Colonic mucosa (tissue), 4 donors: ENCODE measurements at regions not wholly inside any gene's neighbourhood (a gene's known extent, or its start where the extent isn't known, plus 50 kb on each side); places are given as distances from the start of the nearest gene placed in this dataset.

ENCODE experiments used
- DNase-seq: peaks from one replicate; pipeline ENCODE4 v3.0.0-alpha.2; 2020
- H3K27ac ChIP-seq: fragments of 200-600 bp; one replicate; pipeline ENCODE4 v1.8.0; 2021
- H3K27me3 ChIP-seq: fragments of 200-600 bp; one replicate; pipeline ENCODE4 v1.8.0; 2021
- H3K36me3 ChIP-seq: fragments of 200-600 bp; one replicate; pipeline ENCODE4 v1.8.0; 2021
- H3K4me1 ChIP-seq: fragments of 200-600 bp; one replicate; pipeline ENCODE4 v1.8.0; 2021; ENCODE audit warnings: mild to moderate bottlenecking
- H3K4me3 ChIP-seq: fragments of 200-600 bp; one replicate; pipeline ENCODE4 v1.8.0; 2021
- H3K9ac ChIP-seq, 2 donors: one replicate each; pipeline ENCODE4 v1.7.0; 2013; ENCODE audit warnings: control low read depth in 2 of 2, low read depth in 2 of 2, low read length in 2 of 2
- H3K9me3 ChIP-seq: fragments of 200-600 bp; one replicate; pipeline ENCODE4 v1.8.0; 2021
- intact Hi-C: fragments of 100-400 bp; cut with DNase I; formaldehyde crosslinking; loops from one replicate; pipeline ENCODE4 v1.14.1; 2022
- TF ChIP-seq, protein P1 (sequence below): fragments of 200-600 bp; IDR thresholded peaks from one replicate; pipeline ENCODE4 v1.8.0; 2022; ENCODE audit warnings: antibody characterized with exemption, mild to moderate bottlenecking
- donor health status: healthy.
- donor health status: DM: no; HTN: no; CAD: no.
- donor health status: DM: no; HTN: no; CAD: no.

DNA sequence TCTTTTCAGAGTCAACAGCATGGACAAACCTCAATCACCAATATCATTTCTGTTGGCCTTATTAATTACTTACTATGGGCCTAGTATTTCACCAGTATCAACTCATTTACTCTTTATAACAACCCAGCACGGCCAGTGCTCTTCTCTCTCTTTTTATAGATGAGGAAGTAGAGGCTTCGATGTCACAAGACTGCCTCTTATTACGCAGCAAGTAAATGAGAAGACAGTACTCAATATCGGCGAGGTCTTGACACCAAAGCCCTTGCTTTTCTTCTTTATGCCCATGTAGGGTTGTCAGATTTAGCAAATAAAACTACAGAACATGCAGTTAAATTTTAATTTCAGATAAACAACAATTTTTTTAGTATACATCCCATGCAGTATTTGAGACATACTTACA lies 99.0 kb upstream of the KCNMB2 start:
- intact Hi-C loops: no loop called here
- H3K9me3 ChIP-seq: no peaks in the 10 kb centered on the region
- H3K36me3 ChIP-seq: no peaks in the 10 kb centered on the region
- no peak for DNase-seq
- no peak overlapping the region for H3K27ac ChIP-seq
- no peaks in the 10 kb centered on the region for H3K4me1 ChIP-seq
- TF ChIP-seq, protein P1, sequence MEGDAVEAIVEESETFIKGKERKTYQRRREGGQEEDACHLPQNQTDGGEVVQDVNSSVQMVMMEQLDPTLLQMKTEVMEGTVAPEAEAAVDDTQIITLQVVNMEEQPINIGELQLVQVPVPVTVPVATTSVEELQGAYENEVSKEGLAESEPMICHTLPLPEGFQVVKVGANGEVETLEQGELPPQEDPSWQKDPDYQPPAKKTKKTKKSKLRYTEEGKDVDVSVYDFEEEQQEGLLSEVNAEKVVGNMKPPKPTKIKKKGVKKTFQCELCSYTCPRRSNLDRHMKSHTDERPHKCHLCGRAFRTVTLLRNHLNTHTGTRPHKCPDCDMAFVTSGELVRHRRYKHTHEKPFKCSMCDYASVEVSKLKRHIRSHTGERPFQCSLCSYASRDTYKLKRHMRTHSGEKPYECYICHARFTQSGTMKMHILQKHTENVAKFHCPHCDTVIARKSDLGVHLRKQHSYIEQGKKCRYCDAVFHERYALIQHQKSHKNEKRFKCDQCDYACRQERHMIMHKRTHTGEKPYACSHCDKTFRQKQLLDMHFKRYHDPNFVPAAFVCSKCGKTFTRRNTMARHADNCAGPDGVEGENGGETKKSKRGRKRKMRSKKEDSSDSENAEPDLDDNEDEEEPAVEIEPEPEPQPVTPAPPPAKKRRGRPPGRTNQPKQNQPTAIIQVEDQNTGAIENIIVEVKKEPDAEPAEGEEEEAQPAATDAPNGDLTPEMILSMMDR: no peak
- no peaks in the 10 kb centered on the region for H3K27me3 ChIP-seq
- no peak overlapping the region for H3K4me3 ChIP-seq
- no peak overlapping the region for H3K9ac ChIP-seq

DNA sequence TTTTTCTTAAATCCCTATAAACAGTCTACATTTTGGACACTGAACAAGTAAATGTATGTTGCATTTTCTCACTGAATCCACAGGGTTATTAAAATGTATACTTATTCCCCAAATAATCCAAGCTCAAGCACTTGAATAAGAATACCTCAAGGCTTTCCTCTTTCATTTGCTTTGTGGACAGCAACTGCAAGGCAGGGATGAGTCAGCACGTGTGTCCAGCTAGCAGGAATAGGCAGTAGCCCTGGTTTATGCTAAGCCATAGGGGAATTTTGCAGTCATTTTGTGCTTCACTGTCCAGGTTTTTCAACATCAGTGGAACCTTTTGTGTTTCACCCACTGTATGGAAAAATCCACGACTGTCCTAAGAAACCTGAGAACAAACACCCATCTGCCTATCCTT lies 96.7 kb upstream of the KCNMB2 start:
- no peaks in the 10 kb centered on the region for H3K4me1 ChIP-seq
- H3K27me3 ChIP-seq: no peaks in the 10 kb centered on the region
- H3K9me3 ChIP-seq: no peaks in the 10 kb centered on the region
- no peak overlapping the region for H3K4me3 ChIP-seq
- H3K36me3 ChIP-seq: no peaks in the 10 kb centered on the region
- DNase-seq: no peak
- no peak overlapping the region for H3K9ac ChIP-seq
- H3K27ac ChIP-seq: no peak overlapping the region
- TF ChIP-seq, protein P1: no peak
- intact Hi-C loops: no loop called here

DNA sequence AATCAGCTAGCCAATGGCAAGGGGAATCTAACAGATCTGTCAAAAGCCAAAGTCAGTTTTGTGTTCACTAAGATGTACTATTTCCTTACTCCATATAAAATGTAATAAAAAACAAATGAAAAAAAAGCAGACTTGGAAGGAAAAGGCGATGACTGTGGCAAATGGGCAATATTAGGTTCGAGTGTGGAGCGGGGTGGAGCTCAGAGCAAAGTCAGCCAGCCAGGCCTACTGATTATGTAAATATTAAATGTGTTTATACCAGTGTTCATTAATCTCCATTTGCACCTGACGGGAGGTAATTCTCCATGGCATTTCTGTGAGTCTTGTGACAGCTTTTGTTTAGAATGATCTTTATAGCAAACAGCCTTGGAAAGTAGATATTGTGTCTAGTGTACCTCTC lies 96.2 kb upstream of the KCNMB2 start:
- no peaks in the 10 kb centered on the region for H3K4me1 ChIP-seq
- DNase-seq: no peak
- no peaks in the 10 kb centered on the region for H3K36me3 ChIP-seq
- no peak overlapping the region for H3K9ac ChIP-seq
- intact Hi-C loops: loop anchor here (5.0 kb wide), 1 partner anchor 527 kb away; no protein-coding TSS in a partner anchor
- no peak overlapping the region for H3K4me3 ChIP-seq
- H3K27me3 ChIP-seq: no peaks in the 10 kb centered on the region
- no peak overlapping the region for H3K27ac ChIP-seq
- no peaks in the 10 kb centered on the region for H3K9me3 ChIP-seq
- TF ChIP-seq, protein P1: no peak

- no peak for DNase-seq
- Histone ChIP-seq H3K27me3 (no peaks in the 10 kb centered on the region), H3K4me3 (no peak overlapping the region), H3K27ac (no peak overlapping the region), H3K9ac (no peak overlapping the region), H3K36me3 (no peaks in the 10 kb centered on the region), H3K4me1 (no peaks in the 10 kb centered on the region), H3K9me3 (no peaks in the 10 kb centered on the region)
- intact Hi-C loops: loop anchor here (5.0 kb wide), 1 partner anchor 524 kb away; no protein-coding TSS in a partner anchor
- TF ChIP-seq, protein P1: no peak
Measured at GRCh38 chr3:178443634-178444033, 92.6 kb upstream of the KCNMB2 start.

GRCh38 chr3:178445139-178445538 lies 91.1 kb upstream of the KCNMB2 start:
- DNase-seq: no peak
- no peaks in the 10 kb centered on the region for H3K27me3 ChIP-seq
- intact Hi-C loops: no loop called here

More at GRCh38 chr3:178445139-178445538, 91.1 kb upstream of the KCNMB2 start:
- TF ChIP-seq, protein P1: no peak
- Histone ChIP-seq H3K4me3 (no peak overlapping the region), H3K9ac (no peak overlapping the region), H3K36me3 (no peaks in the 10 kb centered on the region), H3K4me1 (no peaks in the 10 kb centered on the region), H3K27ac (no peak overlapping the region), H3K9me3 (no peaks in the 10 kb centered on the region)
